Endometrium (tissue), 2 donors: ENCODE measurements at regions not wholly inside any gene's neighbourhood (a gene's known extent, or its start where the extent isn't known, plus 50 kb on each side); places are given as distances from the start of the nearest gene placed in this dataset.
"Not testable (repeated sequence)": the region's sequence is repeated elsewhere in the genome, so short reads cannot be mapped to it uniquely, and the experiment has no call there.

Experiments used
- FAIRE-seq: peaks from 2 replicates; lab custom pipeline; 2012; peaks lifted over from hg19 to GRCh38; lab: Jason Lieb, UNC
- donor health status: control.
- donor health status: control.

DNA sequence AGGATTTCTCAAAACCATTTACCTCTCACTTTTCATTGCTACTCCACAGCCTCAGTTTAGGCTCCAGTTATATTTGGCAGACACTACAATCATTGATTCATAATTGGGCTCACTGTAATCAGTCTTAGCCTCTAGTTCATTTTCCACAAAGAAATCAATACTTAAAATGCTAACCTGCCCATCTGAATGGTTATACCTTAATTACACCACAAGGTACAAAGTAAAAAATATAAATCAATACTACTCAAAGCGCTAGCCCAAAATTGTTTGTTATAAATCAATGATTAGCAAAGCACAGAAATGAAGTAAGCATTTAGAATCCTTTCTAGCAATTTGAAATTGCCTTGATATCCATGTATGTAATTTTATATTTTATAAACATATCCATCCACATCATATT is 222.6 kb upstream of the NDST3 start:
- FAIRE-seq: no peak

GRCh38 chr4:117814277-117815246 is 219.7 kb upstream of the NDST3 start:
- no peak for FAIRE-seq

DNA sequence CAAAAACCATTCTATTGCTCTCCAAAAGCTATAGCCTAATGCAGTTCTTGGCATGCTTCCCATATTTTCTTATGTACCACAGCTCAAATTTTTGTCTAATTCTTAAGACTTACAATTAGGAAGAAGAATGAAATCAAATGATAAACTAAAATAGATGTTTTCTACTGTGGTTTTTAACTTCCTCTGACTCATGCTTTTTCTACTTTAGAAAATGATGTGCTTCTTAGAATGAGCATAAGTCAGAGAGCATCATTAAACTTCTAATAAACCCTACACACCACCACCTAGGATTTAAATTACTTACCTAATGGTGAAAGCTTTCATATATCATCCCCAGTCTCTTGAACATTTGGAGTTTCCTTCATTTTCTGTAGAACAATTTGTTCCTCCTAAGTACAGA is 217.0 kb upstream of the NDST3 start:
- no peak for FAIRE-seq

DNA sequence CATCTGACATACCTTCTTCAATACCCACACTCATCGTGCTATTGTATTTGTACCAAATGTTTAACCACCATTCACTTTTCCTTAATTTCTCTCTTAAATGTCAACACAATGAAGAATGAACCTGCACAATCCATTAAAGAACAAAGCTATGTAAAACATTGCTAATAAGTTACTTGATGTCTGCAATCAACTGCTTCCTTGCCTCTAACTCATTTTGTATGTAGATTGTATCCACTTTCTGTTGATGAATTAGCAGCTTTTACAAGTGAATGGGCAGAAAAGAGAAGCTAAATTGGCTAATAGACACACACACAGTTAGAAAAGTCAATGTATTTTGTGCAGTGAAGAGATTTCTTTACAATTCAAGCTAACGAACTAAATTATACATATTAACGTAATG is 212.5 kb upstream of the NDST3 start:
- FAIRE-seq: no peak

DNA sequence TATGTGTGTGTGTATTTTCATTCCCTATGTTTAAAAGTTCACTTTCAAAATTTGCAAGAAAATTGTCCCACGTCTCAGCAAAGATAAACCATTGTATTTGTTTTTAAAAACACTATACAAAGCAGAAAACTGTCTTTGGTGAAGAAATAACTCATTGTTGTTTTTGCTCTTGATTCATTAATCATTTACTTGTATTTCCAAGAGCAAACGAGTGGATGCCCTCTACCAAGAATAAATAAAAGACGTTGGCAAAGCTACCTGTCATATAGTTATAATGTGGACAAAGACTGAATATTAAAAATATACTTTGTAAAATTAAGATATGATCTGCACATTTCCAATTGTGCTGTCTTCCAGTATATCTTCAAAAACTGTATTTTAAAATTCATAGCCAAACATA is 210.9 kb upstream of the NDST3 start:
- no peak for FAIRE-seq

DNA sequence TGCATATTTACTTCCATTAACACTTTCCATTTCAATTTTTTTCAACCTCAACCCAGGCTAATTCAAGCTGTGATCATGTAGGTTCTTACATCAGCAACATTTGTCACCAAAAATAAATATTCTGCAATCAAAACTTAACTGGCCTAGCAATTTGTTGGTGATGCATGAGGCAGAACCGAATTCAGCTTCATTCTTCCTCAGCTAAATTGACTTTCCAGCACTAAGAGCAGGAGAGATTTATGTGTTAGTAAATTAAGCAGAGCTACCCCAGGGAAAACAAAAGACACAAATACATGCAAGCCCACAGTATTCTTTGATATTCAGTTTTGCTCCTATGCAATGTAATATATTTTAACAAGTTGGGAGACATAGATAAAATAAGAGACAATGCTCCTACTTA is 208.7 kb upstream of the NDST3 start:
- FAIRE-seq: no peak

DNA sequence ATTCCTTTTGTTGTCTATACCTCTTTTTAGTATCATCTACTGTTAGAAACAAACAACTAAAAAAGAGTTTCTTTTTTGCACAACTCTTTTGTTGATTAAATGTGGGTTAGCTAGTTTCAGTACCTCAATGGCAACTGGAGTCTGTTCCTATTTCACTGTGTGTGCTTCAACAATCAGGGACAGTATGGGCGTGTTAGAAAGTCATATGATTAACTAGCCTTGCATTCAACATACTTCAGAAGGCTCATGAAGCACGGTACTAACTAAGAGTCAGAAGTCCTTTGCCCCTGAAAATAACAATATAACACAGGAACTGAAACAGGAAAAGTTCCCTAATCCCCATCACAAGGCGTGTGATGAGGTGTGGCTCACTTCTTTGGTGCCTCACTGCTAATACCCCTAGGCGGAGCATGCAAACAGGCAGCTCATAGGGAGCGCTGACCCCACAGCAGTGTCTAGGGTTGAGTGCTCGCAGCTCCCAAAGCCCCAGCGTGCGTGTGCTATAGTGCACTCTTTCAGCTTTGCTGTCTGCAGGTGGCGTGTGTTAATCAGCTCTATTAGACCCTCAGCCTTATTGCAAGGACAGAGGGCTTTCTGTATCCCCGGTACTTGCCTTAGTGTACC is 203.1 kb upstream of the NDST3 start:
- no peak for FAIRE-seq

- no peak for FAIRE-seq
These were observed 198.7 kb upstream of the NDST3 start for GRCh38 chr4:117835566-117835965.

GRCh38 chr4:117844594-117844993 is 189.7 kb upstream of the NDST3 start:
- FAIRE-seq: no peak

DNA sequence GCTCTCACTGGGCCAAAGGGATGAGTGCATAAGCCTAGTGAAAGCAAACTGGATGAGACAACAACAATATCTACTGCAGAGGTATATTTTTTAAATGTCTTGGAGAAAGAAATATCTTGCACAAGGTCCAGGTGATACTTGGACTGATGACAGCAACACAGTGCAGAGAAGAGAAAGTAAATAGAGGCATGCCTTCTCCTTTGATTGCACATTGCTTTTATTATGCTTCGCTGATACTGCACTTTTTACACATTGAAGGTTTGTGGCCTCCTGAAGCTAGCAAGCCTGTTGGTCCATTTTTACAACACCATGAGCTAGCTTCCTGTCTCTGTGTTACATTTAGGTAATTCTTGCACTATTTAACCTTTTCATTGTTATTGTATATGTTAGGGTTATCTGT is 189.0 kb upstream of the NDST3 start:
- FAIRE-seq: no peak

GRCh38 chr4:117847849-117848248 is 186.4 kb upstream of the NDST3 start:
- FAIRE-seq: no peak

DNA sequence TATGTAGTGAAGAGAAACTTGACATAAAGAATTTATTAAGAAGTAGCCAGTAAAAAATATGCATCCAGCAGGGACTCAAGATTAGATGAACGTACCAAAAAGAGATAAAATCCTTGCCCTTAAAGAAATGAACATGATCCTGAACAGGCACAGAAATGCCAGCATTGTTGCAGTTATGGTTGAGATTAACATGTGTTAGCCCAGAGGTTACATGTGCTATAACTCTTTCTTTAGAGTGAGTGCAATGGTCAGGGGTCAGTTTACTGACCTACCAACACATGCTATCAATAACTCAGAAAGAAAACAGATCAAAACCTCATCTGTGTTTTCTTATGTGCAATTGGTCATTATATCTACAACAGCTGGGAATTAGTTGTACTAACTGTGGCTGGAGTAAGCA is 166.1 kb upstream of the NDST3 start:
- FAIRE-seq: no peak

DNA sequence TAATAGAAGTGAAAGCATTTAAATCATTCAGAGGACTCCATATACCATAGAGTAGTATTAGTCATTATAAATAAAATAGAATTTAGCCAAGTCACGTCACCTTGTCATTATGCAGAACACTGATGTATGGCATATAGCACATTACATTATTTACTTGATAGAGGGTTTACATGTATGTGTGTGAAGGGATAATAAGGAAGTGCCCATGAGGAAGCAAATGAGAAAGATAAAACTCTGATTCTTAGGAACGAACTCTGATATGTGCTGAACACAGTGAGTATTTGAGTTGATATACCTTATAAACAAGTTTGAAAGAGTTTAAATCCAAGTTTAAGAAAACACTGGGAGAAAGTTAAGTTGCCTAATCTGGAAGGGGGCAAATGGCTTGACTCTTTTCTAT is 160.5 kb upstream of the NDST3 start:
- no peak for FAIRE-seq

DNA sequence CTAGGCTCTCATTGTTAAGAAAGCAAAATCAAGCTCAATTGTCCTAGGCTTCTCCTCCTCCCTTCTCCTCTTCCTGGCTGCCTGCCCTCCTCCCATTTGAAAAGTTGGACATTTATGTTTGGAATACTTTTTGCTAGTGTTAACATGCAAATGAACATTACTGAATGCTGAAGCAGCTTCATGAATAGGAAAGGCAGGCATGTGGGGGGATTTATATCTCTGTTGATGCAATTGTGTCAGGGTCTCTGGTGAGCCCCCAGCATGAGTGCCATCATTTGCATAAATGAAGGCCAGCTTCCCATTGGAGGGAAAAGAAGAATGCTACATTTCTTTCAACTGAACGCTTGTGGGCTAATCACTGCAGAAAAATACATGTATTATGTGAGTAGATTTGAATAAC is 160.1 kb upstream of the NDST3 start:
- no peak for FAIRE-seq

- FAIRE-seq: no peak
These were observed 144.3 kb upstream of the NDST3 start for GRCh38 chr4:117889978-117890377.

- no peak for FAIRE-seq
These were observed 141.1 kb upstream of the NDST3 start for GRCh38 chr4:117893207-117893606.

GRCh38 chr4:117898496-117898895 is 135.8 kb upstream of the NDST3 start:
- no peak for FAIRE-seq

DNA sequence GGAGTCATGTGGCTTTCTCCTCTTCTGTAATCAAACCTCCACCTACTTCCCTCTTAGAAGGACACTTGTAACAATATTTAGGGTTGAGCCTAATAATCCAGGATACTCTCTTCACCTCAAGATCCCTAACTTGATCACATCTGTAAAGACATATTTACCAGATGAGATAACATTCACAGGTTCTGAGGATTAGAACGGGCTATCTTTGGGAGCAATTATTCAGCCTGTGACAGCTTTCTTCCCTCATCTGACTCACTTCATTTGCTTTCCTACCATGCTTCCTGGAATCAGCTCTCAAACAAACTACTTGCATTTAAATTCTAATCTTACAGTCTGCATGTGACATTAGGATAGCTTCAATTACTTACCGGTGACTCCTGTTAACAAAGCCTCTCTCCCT is 133.5 kb upstream of the NDST3 start:
- no peak for FAIRE-seq

- no peak for FAIRE-seq
These were observed 126.6 kb upstream of the NDST3 start for GRCh38 chr4:117907646-117908045.

DNA sequence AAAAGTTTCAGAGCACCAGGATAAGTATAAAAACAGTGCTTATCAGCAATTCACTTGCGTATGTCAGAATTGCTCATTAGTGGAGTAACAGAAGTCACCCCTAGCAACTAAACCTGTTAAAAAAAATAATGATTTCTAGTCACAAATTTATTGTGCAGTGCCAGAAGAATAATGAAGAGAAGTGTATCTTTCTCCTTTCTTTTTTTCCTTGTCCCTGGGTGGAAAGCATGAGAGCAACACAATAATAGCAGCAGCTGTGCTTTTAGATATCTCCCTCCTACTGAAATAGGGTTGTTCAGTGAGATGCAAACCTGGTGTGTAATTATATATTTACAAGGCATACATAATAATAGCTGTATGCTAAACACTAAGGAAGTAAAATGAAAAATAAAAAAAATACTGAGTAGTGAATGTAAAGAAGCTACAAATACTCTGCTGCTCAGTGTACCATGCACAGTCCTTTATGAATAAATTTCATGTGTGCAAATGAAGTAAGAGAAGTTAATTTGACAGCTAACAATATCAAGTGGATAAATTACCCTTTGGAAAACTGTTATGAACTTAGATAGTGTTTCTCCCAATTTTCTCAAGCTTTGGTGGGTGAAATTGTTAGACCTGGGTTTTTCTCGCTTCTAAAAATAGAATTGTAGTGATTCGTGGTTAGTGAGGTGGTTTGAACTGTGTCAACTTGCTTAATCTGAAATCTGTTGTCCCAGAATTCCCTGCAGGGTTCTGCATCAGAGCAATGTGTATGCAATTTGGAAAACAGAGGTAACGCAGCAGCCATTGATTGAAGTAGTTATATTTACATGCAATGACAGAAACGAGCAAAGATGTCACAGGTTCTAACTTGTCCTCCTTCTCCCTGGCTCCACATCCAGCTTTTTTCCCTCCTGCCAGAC is 125.7 kb upstream of the NDST3 start:
- FAIRE-seq: no peak

DNA sequence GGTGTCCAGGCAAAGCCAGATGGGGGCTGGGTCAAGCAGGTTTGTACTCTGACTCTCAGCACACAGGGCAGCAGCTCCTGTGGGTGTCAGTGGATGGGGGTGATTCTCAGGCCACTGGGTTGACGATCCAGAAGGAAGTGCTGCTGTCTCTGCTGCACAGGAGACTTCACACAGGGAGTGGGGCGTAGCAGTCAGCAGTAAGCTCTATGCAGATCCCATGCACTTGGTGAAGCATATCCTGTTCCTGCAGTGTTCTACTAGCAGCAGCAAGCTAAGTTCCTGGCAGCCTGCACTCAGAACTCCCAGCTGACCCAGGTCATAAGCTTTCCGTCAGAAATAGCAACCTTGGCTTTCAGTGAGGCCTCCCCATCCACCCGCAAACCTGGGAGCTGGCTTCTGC is 117.6 kb upstream of the NDST3 start:
- FAIRE-seq: no peak

DNA sequence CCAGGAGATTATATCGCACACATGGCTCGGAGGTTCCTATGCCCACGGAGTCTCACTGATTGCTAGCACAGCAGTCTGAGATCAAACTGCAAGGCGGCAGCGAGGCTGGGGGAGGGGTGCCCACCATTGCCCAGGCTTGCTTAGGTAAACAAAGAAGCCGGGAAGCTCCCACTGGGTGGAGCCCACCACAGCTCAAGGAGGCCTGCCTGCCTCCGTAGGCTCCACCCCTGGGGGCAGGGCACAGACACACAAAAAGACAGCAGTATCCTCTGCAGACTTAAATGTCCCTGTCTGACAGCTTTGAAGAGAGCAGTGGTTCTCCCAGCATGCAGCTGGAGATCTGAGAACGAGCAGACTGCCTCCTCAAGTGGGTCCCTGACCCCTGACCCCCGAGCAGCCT is 112.0 kb upstream of the NDST3 start:
- not testable (repeated sequence) for FAIRE-seq

DNA sequence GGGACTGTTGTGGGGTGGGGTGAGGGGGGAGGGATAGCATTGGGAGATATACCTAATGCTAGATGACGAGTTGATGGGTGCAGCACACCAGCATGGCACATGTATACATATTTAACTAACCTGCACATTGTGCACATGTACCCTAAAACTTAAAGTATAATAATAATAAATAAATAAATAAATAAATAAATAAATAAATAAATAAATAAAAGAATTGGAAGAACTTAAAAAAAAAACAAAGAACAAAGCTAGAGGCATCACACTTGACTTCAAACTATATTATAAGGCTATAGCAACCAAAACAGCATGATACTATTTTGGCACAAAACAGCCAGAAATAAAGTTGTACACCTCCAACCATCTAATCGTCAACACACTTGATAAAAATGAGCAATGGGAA is 106.5 kb upstream of the NDST3 start:
- not testable (repeated sequence) for FAIRE-seq
